Daoy (cell line): ENCODE measurements at regions not wholly inside any gene's neighbourhood (a gene's known extent, or its start where the extent isn't known, plus 50 kb on each side); places are given as distances from the start of the nearest gene placed in this dataset.

Experiments
- DNase-seq: peaks from one replicate; pipeline ENCODE4 v3.0.0-alpha.2; 2015; ENCODE audit warnings: low read depth

DNA sequence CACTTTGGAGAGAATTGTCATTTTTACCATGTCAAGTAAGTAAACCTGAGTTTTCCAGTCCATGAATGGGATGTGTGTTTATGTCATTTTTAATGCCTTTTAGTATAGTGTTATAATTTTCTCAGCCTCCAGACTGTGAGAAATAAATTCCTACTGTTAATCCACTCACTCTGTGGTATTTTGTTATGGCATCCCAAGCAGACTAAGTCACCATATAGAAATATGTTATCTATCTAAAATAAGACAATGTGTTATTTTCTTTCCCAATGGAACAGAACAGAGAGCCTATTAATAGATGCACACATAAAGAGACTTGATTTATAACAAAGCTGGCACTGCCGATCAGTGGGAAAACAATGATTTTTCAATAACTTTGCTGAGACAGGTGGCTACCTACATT is 70.2 kb upstream of the SLC4A11 start:
- no peak for DNase-seq

DNA sequence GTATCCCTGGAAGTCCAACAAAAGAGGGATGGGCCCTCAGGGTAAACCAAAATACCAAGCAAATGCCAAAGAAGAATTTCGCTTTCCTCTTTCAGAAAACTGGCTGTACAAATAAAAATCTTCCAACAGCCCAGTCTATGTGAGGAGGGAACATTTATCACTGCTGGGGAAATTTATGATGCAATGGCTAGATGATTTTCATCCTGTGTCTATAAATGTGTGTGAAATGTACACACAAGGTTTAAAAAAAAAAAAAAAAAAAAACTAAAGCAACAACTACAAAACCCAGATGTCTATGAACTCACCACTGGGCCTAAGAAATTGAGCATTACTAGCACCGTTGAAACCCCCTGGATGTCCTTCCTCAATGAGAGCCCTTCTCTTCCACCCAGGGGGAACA is 68.7 kb upstream of the SLC4A11 start:
- no peak for DNase-seq

DNA sequence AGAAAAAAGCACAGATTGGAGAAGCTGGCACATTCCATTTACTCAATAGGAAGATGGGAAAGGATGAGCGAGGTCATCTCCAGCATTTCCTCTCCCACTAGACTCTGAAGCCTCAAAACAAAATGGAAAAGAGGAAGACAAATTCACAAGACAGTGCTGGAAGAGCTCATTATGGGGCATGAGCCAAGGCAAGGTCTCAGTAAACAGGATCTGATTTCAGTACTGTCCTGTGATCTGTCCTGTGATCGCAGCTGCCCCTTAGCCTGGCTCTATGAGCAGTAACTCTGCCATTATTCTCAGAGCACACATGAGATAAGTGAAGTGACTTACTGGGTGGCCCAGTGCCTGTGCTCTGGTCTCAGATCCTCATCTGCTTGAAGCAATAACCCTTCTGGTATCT is 68.1 kb upstream of the SLC4A11 start:
- no peak for DNase-seq

DNA sequence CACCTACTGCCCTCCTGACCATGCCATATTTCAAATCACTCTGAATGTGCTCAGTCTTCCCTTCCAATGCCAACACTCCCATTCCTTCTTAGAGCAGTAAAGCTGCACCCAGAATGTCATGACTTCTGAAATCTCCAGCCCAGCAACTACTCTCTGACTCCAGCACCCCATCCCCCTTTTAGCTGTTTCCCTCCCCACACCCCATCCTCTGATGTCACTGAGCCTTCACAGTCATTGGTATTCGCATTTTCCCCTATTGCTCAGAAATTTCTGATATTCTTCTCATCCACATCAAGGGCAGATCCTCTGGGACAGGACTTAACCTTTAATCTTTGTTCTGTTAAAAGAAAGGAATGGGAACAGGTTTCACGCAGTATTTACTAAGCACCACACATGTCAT is 67.1 kb upstream of the SLC4A11 start:
- DNase-seq = no peak

DNA sequence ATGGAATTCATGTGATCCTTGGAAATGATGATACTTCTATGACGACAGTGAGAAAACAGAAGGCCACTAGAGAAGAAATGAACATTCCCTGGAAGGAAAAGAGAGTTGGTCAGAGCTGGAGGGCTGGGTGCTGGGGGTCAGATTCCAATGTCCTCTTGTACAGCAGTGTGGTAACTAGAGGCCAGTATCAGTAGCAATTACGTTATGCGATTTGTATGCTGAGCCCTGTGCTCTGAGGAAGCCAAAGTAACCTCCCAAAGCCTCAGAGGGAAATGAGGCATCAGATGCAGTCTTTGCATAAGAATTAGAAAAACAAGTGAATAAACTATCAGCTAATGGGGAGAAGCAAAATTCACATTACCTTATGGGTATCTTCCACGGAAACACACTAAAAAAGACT is 65.5 kb upstream of the SLC4A11 start:
- no peak for DNase-seq

DNA sequence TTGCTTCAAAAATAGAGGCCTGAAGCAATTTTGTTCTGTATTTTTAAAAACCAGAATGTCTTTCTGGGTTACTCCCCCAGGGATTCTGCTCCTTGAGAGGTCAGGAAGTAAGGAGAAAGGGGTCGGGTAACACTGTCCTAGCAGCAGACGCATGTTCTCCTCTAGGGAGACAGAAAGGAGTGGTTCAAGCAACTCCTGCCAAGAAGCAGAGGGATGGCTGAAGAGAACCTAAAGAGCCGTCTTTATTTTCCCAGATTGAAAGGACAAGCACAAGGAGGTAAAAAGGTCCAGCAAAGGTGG is 58.0 kb upstream of the SLC4A11 start:
- no peak for DNase-seq

DNA sequence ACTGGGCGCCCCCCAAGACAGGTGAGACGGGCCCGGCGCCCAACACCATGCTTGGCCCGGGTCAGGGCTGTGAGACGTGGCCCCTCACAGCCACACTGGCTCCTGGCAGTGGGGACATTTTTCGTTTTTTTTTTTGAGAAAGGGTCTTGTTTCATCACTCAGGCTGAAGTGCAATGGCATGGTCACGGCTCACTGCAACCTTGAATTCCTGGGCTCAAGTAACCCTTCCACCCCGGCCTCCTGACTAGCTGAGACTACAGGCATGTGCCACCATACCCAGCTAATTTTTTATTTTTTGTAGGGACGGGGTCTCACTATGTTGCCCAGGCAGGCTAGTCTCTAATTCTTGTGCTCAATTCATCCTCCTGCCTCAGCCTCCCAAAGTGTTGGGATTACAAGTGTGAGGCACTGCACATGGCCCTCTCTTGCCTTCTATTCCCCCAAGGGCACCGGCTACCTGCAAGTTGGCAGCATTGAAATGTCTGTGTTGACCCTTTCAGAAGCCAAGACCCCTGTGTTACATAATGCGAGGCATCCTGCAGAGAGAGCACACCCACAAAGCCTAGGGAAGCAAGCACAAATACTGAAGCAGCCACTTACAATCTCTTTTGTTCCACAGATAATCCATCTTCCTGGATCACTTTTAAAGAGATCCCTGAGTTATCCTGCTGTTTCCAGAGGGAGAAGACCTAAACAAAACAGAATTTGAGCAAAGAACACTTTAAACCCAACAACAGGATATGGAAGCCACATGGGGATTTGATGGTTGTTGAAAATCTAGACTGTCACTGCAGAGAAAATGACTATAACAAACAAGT is 57.5 kb upstream of the SLC4A11 start:
- DNase-seq = no peak
